Calu3 (cell line): ENCODE measurements at regions not wholly inside any gene's neighbourhood (a gene's known extent, or its start where the extent isn't known, plus 50 kb on each side); places are given as distances from the start of the nearest gene placed in this dataset.
A peak's percentile ranks its signal among the peaks of the same experiment; 100 is the strongest.

ENCODE experiments used
- BruUV-seq: library from RNA; stranded (reverse); fragments of 400-500 nt; replicated peaks from 2 replicates; lab custom pipeline; 2021; lab: Mats Ljungman, UMichigan
- CTCF ChIA-PET: fragments of 300-600 bp; sonication (Branson Sonifier 250); formaldehyde crosslinking; loops from one replicate; lab custom pipeline; 2022; ENCODE audit warnings: antibody characterized with exemption; lab: Charles Lee
- DNase-seq: peaks from one replicate; pipeline ENCODE4 v3.0.0; 2022
- H3K27ac Mint-ChIP-seq: one replicate; pipeline ENCODE4 v1.8.0; 2022; ENCODE audit warnings: mixed read lengths; ENCODE audit not compliant: unreplicated experiment
- H3K27me3 Mint-ChIP-seq: one replicate; pipeline ENCODE4 v1.8.0; 2022; ENCODE audit warnings: mixed read lengths; ENCODE audit not compliant: unreplicated experiment
- H3K36me3 Mint-ChIP-seq: one replicate; pipeline ENCODE4 v1.8.0; 2022; ENCODE audit warnings: mild to moderate bottlenecking, moderate library complexity, mixed read lengths; ENCODE audit not compliant: insufficient read depth, unreplicated experiment
- H3K4me1 Mint-ChIP-seq: one replicate; pipeline ENCODE4 v1.8.0; 2022; ENCODE audit warnings: mild to moderate bottlenecking, low read depth, mixed read lengths; ENCODE audit not compliant: unreplicated experiment
- H3K4me3 Mint-ChIP-seq: one replicate; pipeline ENCODE4 v1.8.0; 2022; ENCODE audit warnings: mild to moderate bottlenecking, low read depth, moderate library complexity, mixed read lengths; ENCODE audit not compliant: unreplicated experiment
- H3K9me3 Mint-ChIP-seq: one replicate; pipeline ENCODE4 v1.8.0; 2022; ENCODE audit warnings: low read depth, mixed read lengths; ENCODE audit not compliant: unreplicated experiment
- CTCF ChIP-seq: fragments of 200-600 bp; IDR thresholded peaks from one replicate; pipeline ENCODE4 v1.8.0; 2022; ENCODE audit warnings: antibody characterized with exemption; ENCODE audit not compliant: unreplicated experiment
- intact Hi-C: fragments of 100-400 bp; cut with micrococcal nuclease; formaldehyde crosslinking; loops from one replicate; pipeline ENCODE4 v1.10.0; 2022; ENCODE audit not compliant: unreplicated experiment

GRCh38 chr5:113663879-113664541, 150.5 kb downstream of the YTHDC2 start:
- intact Hi-C loops: loop anchor here (1.0 kb wide), 1 partner anchor 52 kb away; no protein-coding TSS in a partner anchor

GRCh38 chr5:113673041-113673440, 159.5 kb downstream of the YTHDC2 start:
- DNase-seq: no peak
- Mint-ChIP-seq H3K4me3 (no peak overlapping the region), H3K27ac (no peak overlapping the region), H3K4me1 (no peaks in the 10 kb centered on the region), H3K27me3 (peaks cover 24% of the 10 kb centered on the region), H3K9me3 (no peaks in the 10 kb centered on the region), H3K36me3 (no peaks in the 10 kb centered on the region)
- no TSS peak for BruUV-seq
- CTCF ChIA-PET: interaction anchor here (0.7 kb wide), 1 partner anchor 9 kb away, joined by 3 read pairs; no protein-coding TSS in a partner anchor
- intact Hi-C loops: no loop called here
- TF ChIP-seq CTCF: no peak

More at GRCh38 chr5:113663879-113664541, 150.5 kb downstream of the YTHDC2 start:
- BruUV-seq: no TSS peak
- CTCF ChIA-PET: interaction anchor here (1.5 kb wide), 1 partner anchor 52 kb away, joined by 8 read pairs; no protein-coding TSS in a partner anchor
- H3K36me3 Mint-ChIP-seq: no peaks in the 10 kb centered on the region
- peak; percentile 14 for TF ChIP-seq CTCF
- no peak overlapping the region for H3K27ac Mint-ChIP-seq
- no peaks in the 10 kb centered on the region for H3K4me1 Mint-ChIP-seq
- DNase-seq: peak; percentile 37
- no peak overlapping the region for H3K4me3 Mint-ChIP-seq
- H3K27me3 Mint-ChIP-seq: peaks cover 39% of the 10 kb centered on the region
- peaks cover 2% of the 10 kb centered on the region for H3K9me3 Mint-ChIP-seq

- Mint-ChIP-seq H3K27ac (no peak overlapping the region), H3K4me3 (no peak overlapping the region), H3K27me3 (peaks cover 27% of the 10 kb centered on the region), H3K9me3 (no peaks in the 10 kb centered on the region), H3K4me1 (no peaks in the 10 kb centered on the region), H3K36me3 (no peaks in the 10 kb centered on the region)
- no TSS peak for BruUV-seq
- intact Hi-C loops: loop anchor here (5.0 kb wide), 2 partner anchors 132 to 1112 kb away; no protein-coding TSS in a partner anchor
- CTCF ChIA-PET: no interaction called here
- no peak for TF ChIP-seq CTCF
- no peak for DNase-seq
Measured at GRCh38 chr5:113675166-113675565, 161.7 kb downstream of the YTHDC2 start.

GRCh38 chr5:113678202-113678601, 164.7 kb downstream of the YTHDC2 start:
- H3K36me3 Mint-ChIP-seq: no peaks in the 10 kb centered on the region
- CTCF ChIA-PET: no interaction called here
- intact Hi-C loops: loop anchor here (2.0 to 5.0 kb wide), 3 partner anchors 129 to 1109 kb away; no protein-coding TSS in a partner anchor

More at GRCh38 chr5:113678202-113678601, 164.7 kb downstream of the YTHDC2 start:
- Mint-ChIP-seq H3K27ac (no peak overlapping the region), H3K4me1 (no peaks in the 10 kb centered on the region), H3K9me3 (no peaks in the 10 kb centered on the region), H3K4me3 (no peak overlapping the region), H3K27me3 (peaks cover 27% of the 10 kb centered on the region)
- BruUV-seq: no TSS peak
- no peak for TF ChIP-seq CTCF
- no peak for DNase-seq
